H9 (cell line): ENCODE measurements at regions not wholly inside any gene's neighbourhood (a gene's known extent, or its start where the extent isn't known, plus 50 kb on each side); places are given as distances from the start of the nearest gene placed in this dataset.
A peak's percentile ranks its signal among the peaks of the same experiment; 100 is the strongest.

Source experiments
- DNase-seq: peaks from one replicate; pipeline ENCODE4 v3.0.0-alpha.2; 2017
- H2AFZ ChIP-seq: one replicate; pipeline ENCODE4 v1.6.1; 2013; ENCODE audit warnings: mild to moderate bottlenecking, low read length, control low read depth, moderate library complexity
- H2AK5ac ChIP-seq: 2 replicates; pipeline ENCODE4 v1.6.1; 2013; ENCODE audit warnings: low read length, control low read depth, mixed read lengths; ENCODE audit not compliant: insufficient read length
- H2BK120ac ChIP-seq: one replicate; pipeline ENCODE4 v1.6.1; 2013; ENCODE audit warnings: low read depth, mild to moderate bottlenecking, low read length, control low read depth, inconsistent platforms; ENCODE audit not compliant: poor library complexity, severe bottlenecking
- H2BK12ac ChIP-seq: 2 replicates; pipeline ENCODE4 v1.6.1; 2013; ENCODE audit warnings: low read length, control low read depth, mixed read lengths, low read depth; ENCODE audit not compliant: insufficient read length
- H2BK15ac ChIP-seq: 2 replicates; pipeline ENCODE4 v1.6.1; 2013; ENCODE audit warnings: low read depth, low read length, control low read depth
- H2BK20ac ChIP-seq: one replicate; pipeline ENCODE4 v1.6.1; 2013; ENCODE audit warnings: low read depth, mild to moderate bottlenecking, low read length, control low read depth, inconsistent platforms; ENCODE audit not compliant: poor library complexity, severe bottlenecking
- H2BK5ac ChIP-seq: 2 replicates; pipeline ENCODE4 v1.6.1; 2013; ENCODE audit warnings: low read length, control low read depth, mixed read lengths; ENCODE audit not compliant: insufficient read length
- H3K14ac ChIP-seq: 2 replicates; pipeline ENCODE4 v1.6.1; 2013; ENCODE audit warnings: low read length, control low read depth; ENCODE audit not compliant: insufficient read depth
- H3K18ac ChIP-seq: 2 replicates; pipeline ENCODE4 v1.6.1; 2013; ENCODE audit warnings: low read depth, mild to moderate bottlenecking, mixed read lengths, low read length, control low read depth; ENCODE audit not compliant: insufficient read length
- H3K23ac ChIP-seq: 2 replicates; pipeline ENCODE4 v1.6.1; 2013; ENCODE audit warnings: low read length, control low read depth, mixed read lengths, low read depth; ENCODE audit not compliant: insufficient read length
- H3K23me2 ChIP-seq: 2 replicates; pipeline ENCODE4 v1.6.1; 2013; ENCODE audit warnings: low read depth, mild to moderate bottlenecking, mixed read lengths, low read length, control low read depth; ENCODE audit not compliant: insufficient read length, poor library complexity, severe bottlenecking
- H3K27ac ChIP-seq: 2 replicates; pipeline ENCODE4 v1.5.1; 2013; ENCODE audit warnings: low read length, control low read depth, mixed read lengths, low read depth; ENCODE audit not compliant: insufficient read length
- H3K27me3 ChIP-seq: 2 replicates; pipeline ENCODE4 v1.6.1; 2013; ENCODE audit warnings: low read length, control low read depth, inconsistent platforms; ENCODE audit not compliant: insufficient read depth
- H3K4ac ChIP-seq: 2 replicates; pipeline ENCODE4 v1.6.1; 2013; ENCODE audit warnings: low read depth, mild to moderate bottlenecking, control low read depth, inconsistent platforms, low read length, moderate library complexity
- H3K4me1 ChIP-seq: 2 replicates; pipeline ENCODE4 v1.6.1; 2013; ENCODE audit warnings: low read length, control low read depth, inconsistent platforms; ENCODE audit not compliant: insufficient read depth
- H3K4me2 ChIP-seq: 2 replicates; pipeline ENCODE4 v1.6.1; 2013; ENCODE audit warnings: low read length, control low read depth, mixed read lengths; ENCODE audit not compliant: insufficient read length, insufficient read depth
- H3K56ac ChIP-seq: 2 replicates; pipeline ENCODE4 v1.6.1; 2013; ENCODE audit warnings: low read depth, mild to moderate bottlenecking, mixed read lengths, low read length, control low read depth; ENCODE audit not compliant: insufficient read length
- H3K79me1 ChIP-seq: 2 replicates; pipeline ENCODE4 v1.6.1; 2013; ENCODE audit warnings: low read depth, mild to moderate bottlenecking, moderate library complexity, low read length, control low read depth, inconsistent platforms; ENCODE audit not compliant: insufficient read depth, poor library complexity, severe bottlenecking
- H3K79me2 ChIP-seq: 2 replicates; pipeline ENCODE4 v1.6.1; 2013; ENCODE audit warnings: low read length, control low read depth, inconsistent platforms; ENCODE audit not compliant: insufficient read depth
- H3K9ac ChIP-seq: 2 replicates; pipeline ENCODE4 v1.6.1; 2013; ENCODE audit warnings: low read length, control low read depth, mixed read lengths; ENCODE audit not compliant: insufficient read length; ENCODE audit errors: extremely low read depth
- H3K9me3 ChIP-seq: one replicate; pipeline ENCODE4 v1.6.1; 2013; ENCODE audit warnings: low read depth, low read length, inconsistent platforms; ENCODE audit not compliant: control insufficient read depth
- H3T11ph ChIP-seq: one replicate; pipeline ENCODE4 v1.6.1; 2013; ENCODE audit warnings: mild to moderate bottlenecking, low read length, control low read depth, inconsistent platforms
- H4K20me1 ChIP-seq: one replicate; pipeline ENCODE4 v1.6.1; 2013; ENCODE audit not compliant: control insufficient read depth, insufficient read length, insufficient read depth
- H4K5ac ChIP-seq: 2 replicates; pipeline ENCODE4 v1.6.1; 2013; ENCODE audit warnings: low read depth, mild to moderate bottlenecking, mixed read lengths, low read length, control low read depth; ENCODE audit not compliant: insufficient read length
- H4K8ac ChIP-seq: replicated peaks from 2 replicates; pipeline ENCODE4 v1.6.1; 2013; ENCODE audit warnings: low read length, control low read depth, mixed read lengths, low read depth; ENCODE audit not compliant: insufficient read length
- H4K91ac ChIP-seq: 2 replicates; pipeline ENCODE4 v1.6.1; 2013; ENCODE audit warnings: low read depth, mild to moderate bottlenecking, moderate library complexity, mixed read lengths, low read length, control low read depth; ENCODE audit not compliant: insufficient read length
- H3K27ac Mint-ChIP-seq, 3 experiments: 2 replicates in 2 of 3; 3 replicates in 1 of 3; pipeline ENCODE4 v1.8.0; 2020 to 2021; ENCODE audit warnings: mixed read lengths in 3 of 3, mild to moderate bottlenecking in 1 of 3, moderate library complexity in 1 of 3
- H3K27me3 Mint-ChIP-seq: 2 replicates; pipeline ENCODE4 v1.8.0; 2021; ENCODE audit warnings: low read depth, mild to moderate bottlenecking, moderate library complexity, mixed read lengths
- H3K36me3 Mint-ChIP-seq, 3 experiments: 2 replicates in 2 of 3; 3 replicates in 1 of 3; pipeline ENCODE4 v1.8.0; 2020 to 2021; ENCODE audit warnings: low read depth in 3 of 3, mixed read lengths in 3 of 3; ENCODE audit not compliant: insufficient read depth in 1 of 3
- H3K4me1 Mint-ChIP-seq, 2 experiments: 2 replicates each; pipeline ENCODE4 v1.8.0; 2020; ENCODE audit warnings: mixed read lengths in 2 of 2
- H3K4me3 Mint-ChIP-seq, 2 experiments: 2 replicates in 1 of 2; 3 replicates in 1 of 2; pipeline ENCODE4 v1.8.0; 2020 to 2021; ENCODE audit warnings: mild to moderate bottlenecking in 2 of 2, mixed read lengths in 2 of 2, moderate library complexity in 1 of 2
- H3K9me3 Mint-ChIP-seq, 2 experiments: 2 replicates in 1 of 2; 3 replicates in 1 of 2; pipeline ENCODE4 v1.8.0; 2020; ENCODE audit warnings: mild to moderate bottlenecking in 2 of 2, mixed read lengths in 2 of 2, moderate library complexity in 1 of 2
- CTCF ChIP-seq: fragments of 200-600 bp; sonication (generic); conservative IDR thresholded peaks from 3 replicates; pipeline ENCODE4 v1.8.0; 2021; ENCODE audit warnings: antibody characterized with exemption, mild to moderate bottlenecking

- Mint-ChIP-seq H3K4me1 (peaks cover 44 to 46% of the 10 kb centered on the region in 2 experiments), H3K27ac (0 out of 7 replicates have a peak overlapping the region, but pooled peaks of 1 of the 3 experiments have one; percentile 13), H3K4me3 (no peak overlapping the region), H3K36me3 (peaks cover 0 to 8% (median 2%) of the 10 kb centered on the region in 3 experiments; a peak in 4 of 7 replicates), H3K27me3 (no peaks in the 10 kb centered on the region), H3K9me3 (no peaks in the 10 kb centered on the region)
- Histone ChIP-seq H3K18ac (no peak overlapping the region), H3K23me2 (no peaks in the 10 kb centered on the region), H2BK12ac (no peak overlapping the region), H3K4me1 (no peaks in the 10 kb centered on the region), H2BK120ac (no peak overlapping the region), H2AFZ (no peak overlapping the region), H3K4me2 (no peak overlapping the region), H3K27ac (no peak overlapping the region), H3T11ph (no peak overlapping the region), H3K14ac (no peak overlapping the region), H2BK20ac (no peak overlapping the region), H3K9ac (no peak overlapping the region), H4K20me1 (no peaks in the 10 kb centered on the region), H3K79me1 (no peaks in the 10 kb centered on the region), H3K4ac (no peak overlapping the region), H2BK5ac (no peak overlapping the region), H2BK15ac (no peak overlapping the region), H3K56ac (no peak overlapping the region), H4K5ac (no peak overlapping the region), H4K8ac (no peak overlapping the region), H2AK5ac (no peak overlapping the region), H4K91ac (no peak overlapping the region), H3K79me2 (no peaks in the 10 kb centered on the region), H3K27me3 (no peaks in the 10 kb centered on the region), H3K23ac (no peak overlapping the region), H3K9me3 (no peaks in the 10 kb centered on the region)
- DNase-seq: no peak
- no peak for TF ChIP-seq CTCF
Measured at GRCh38 chr13:55569082-55569481, 1571.6 kb upstream of the PRR20A start.
